Psoas muscle (tissue), 7 donors: ENCODE measurements at regions not wholly inside any gene's neighbourhood (a gene's known extent, or its start where the extent isn't known, plus 50 kb on each side); places are given as distances from the start of the nearest gene placed in this dataset.

Experiments
- ATAC-seq, 4 donors: fragments of 200-7000 bp; cut with Tn5 transposase; one replicate each; pipeline ENCODE4 v1.9.1; 2020; ENCODE audit warnings: moderate library complexity in 3 of 4, mild to moderate bottlenecking in 2 of 4
- DNase-seq, 2 donors: peaks; one replicate each; pipeline ENCODE4 v3.0.0-alpha.2; 2020
- H3K27ac ChIP-seq: fragments of 200-600 bp; one replicate; pipeline ENCODE4 v1.8.0; 2022
- H3K27me3 ChIP-seq, 3 donors: fragments of 200-600 bp in 1 of 3; one replicate each; pipeline versions ENCODE4 v1.6.1 to v1.8.0; 2013 to 2022; ENCODE audit warnings: low read length in 2 of 3, mild to moderate bottlenecking in 2 of 3, moderate library complexity in 1 of 3; ENCODE audit not compliant: insufficient read depth in 3 of 3
- H3K36me3 ChIP-seq, 2 donors: fragments of 200-600 bp in 1 of 2; one replicate each; pipeline versions ENCODE4 v1.6.1 to v1.8.0; 2013 to 2022; ENCODE audit warnings: low read depth in 1 of 2, mild to moderate bottlenecking in 1 of 2, moderate library complexity in 1 of 2; ENCODE audit not compliant: insufficient read depth in 1 of 2
- H3K4me1 ChIP-seq: fragments of 200-600 bp; one replicate; pipeline ENCODE4 v1.8.0; 2022
- H3K4me3 ChIP-seq: fragments of 200-600 bp; one replicate; pipeline ENCODE4 v1.8.0; 2022; ENCODE audit warnings: mild to moderate bottlenecking
- H3K9me3 ChIP-seq: fragments of 200-600 bp; one replicate; pipeline ENCODE4 v1.8.0; 2022
- WGBS, 3 donors: extraction: QIAGEN DNeasy Blood & Tissue Kit; methylation state at CpG; one replicate each; pipeline versions ENCODE4 v1.1.6 to v1.1.7; 2013; 5-methylcytosine and 5-hydroxymethylcytosine counted together
- intact Hi-C, 2 donors: fragments of 100-400 bp; cut with DNase I; formaldehyde crosslinking; loops; one replicate each; pipeline versions ENCODE4 v1.11.0 to v1.14.2; 2022
- TF ChIP-seq, protein P1 (sequence below): fragments of 200-600 bp; IDR thresholded peaks from one replicate; pipeline ENCODE4 v1.8.0; 2022; ENCODE audit warnings: antibody characterized with exemption
- donor health status: healthy with polysubstance abuse.
- donor health status: DM: no; HTN: no; CAD: no; lungs with moderate emphysema.
- donor health status: Bipolar disorder and iron deficiency.
- donor health status: healthy.
- donor health status: DM: yes; HTN: yes; CAD: no.
- donor health status: DM: no; HTN: no; CAD: no.
- donor health status: DM: yes; HTN: yes; CAD: no.

- Histone ChIP-seq H3K4me3 (no peak overlapping the region), H3K27me3 (peaks cover 0 to 1% (median 0%) of the 10 kb centered on the region in 3 donors), H3K4me1 (no peaks in the 10 kb centered on the region), H3K9me3 (no peaks in the 10 kb centered on the region), H3K27ac (no peak overlapping the region), H3K36me3 (no peaks in the 10 kb centered on the region)
- TF ChIP-seq, protein P1, sequence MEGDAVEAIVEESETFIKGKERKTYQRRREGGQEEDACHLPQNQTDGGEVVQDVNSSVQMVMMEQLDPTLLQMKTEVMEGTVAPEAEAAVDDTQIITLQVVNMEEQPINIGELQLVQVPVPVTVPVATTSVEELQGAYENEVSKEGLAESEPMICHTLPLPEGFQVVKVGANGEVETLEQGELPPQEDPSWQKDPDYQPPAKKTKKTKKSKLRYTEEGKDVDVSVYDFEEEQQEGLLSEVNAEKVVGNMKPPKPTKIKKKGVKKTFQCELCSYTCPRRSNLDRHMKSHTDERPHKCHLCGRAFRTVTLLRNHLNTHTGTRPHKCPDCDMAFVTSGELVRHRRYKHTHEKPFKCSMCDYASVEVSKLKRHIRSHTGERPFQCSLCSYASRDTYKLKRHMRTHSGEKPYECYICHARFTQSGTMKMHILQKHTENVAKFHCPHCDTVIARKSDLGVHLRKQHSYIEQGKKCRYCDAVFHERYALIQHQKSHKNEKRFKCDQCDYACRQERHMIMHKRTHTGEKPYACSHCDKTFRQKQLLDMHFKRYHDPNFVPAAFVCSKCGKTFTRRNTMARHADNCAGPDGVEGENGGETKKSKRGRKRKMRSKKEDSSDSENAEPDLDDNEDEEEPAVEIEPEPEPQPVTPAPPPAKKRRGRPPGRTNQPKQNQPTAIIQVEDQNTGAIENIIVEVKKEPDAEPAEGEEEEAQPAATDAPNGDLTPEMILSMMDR = no peak
- intact Hi-C loops = no loop called here
- ATAC-seq = no peak
- no peak for DNase-seq
- 78 to 84% (median 83%) methylated on average over 3 of the region's 3 CpGs for WGBS, 3 donors
Observed at GRCh38 chr15:96219681-96220080, 110.8 kb upstream of the NR2F2 start.

- no peaks in the 10 kb centered on the region for H3K9me3 ChIP-seq
- 65 to 79% (median 68%) methylated on average over 3 of the region's 3 CpGs for WGBS, 3 donors
- TF ChIP-seq, protein P1 = no peak
- H3K36me3 ChIP-seq = no peaks in the 10 kb centered on the region
- DNase-seq (no peak), ATAC-seq (no peak)
- H3K27me3 ChIP-seq = peaks cover 0 to 1% (median 0%) of the 10 kb centered on the region in 3 donors
- intact Hi-C loops = no loop called here
- no peak overlapping the region for H3K27ac ChIP-seq
- no peaks in the 10 kb centered on the region for H3K4me1 ChIP-seq
- H3K4me3 ChIP-seq = no peak overlapping the region
Observed at GRCh38 chr15:96220657-96221056, 109.8 kb upstream of the NR2F2 start.

DNA sequence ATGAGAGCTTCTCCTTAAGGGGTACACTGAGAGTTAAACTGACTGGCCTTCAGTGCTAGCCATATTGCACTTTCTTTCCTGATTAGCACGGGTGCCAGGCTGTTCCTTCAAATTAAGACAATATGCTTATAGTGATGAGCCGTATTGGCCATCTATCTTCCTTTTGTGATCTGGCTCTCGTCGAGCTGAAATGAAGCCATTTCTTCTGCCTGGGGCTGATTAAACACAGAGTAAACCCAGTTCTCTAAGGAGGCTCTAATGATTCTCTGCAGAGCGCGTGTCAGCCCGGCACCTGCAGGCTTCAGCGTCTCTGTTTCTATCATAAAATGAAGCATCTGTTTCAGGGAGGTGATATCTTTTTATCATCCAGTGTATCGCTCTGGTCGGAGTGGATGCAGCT lies 107.5 kb upstream of the NR2F2 start:
- intact Hi-C loops = no loop called here
- TF ChIP-seq, protein P1 = no peak

GRCh38 chr15:96223939-96224338 lies 106.6 kb upstream of the NR2F2 start:
- intact Hi-C loops = no loop called here

More for the DNA sequence above, 107.5 kb upstream of the NR2F2 start:
- Histone ChIP-seq H3K27ac (no peak overlapping the region), H3K9me3 (no peaks in the 10 kb centered on the region), H3K4me1 (no peaks in the 10 kb centered on the region), H3K4me3 (no peak overlapping the region), H3K27me3 (peaks cover 0 to 1% (median 0%) of the 10 kb centered on the region in 3 donors), H3K36me3 (no peaks in the 10 kb centered on the region)
- ATAC-seq (no peak), DNase-seq (no peak)
- WGBS, 3 donors = 72 to 73% (median 72%) methylated on average over 10 of the region's 10 CpGs

More at GRCh38 chr15:96223939-96224338, 106.6 kb upstream of the NR2F2 start:
- no peaks in the 10 kb centered on the region for H3K4me1 ChIP-seq
- peaks cover 0 to 1% (median 0%) of the 10 kb centered on the region in 3 donors for H3K27me3 ChIP-seq
- no peak overlapping the region for H3K4me3 ChIP-seq
- no peak for ATAC-seq
- no peak overlapping the region for H3K27ac ChIP-seq
- no peaks in the 10 kb centered on the region for H3K9me3 ChIP-seq
- DNase-seq = no peak
- TF ChIP-seq, protein P1 = no peak
- H3K36me3 ChIP-seq = no peaks in the 10 kb centered on the region
- WGBS, 3 donors = 86 to 89% (median 87%) methylated on average over 2 of the region's 2 CpGs
